IMR-90 (cell line): ENCODE measurements at regions not wholly inside any gene's neighbourhood (a gene's known extent, or its start where the extent isn't known, plus 50 kb on each side); places are given as distances from the start of the nearest gene placed in this dataset.

Source experiments
- ATAC-seq: fragments of 200-7000 bp; cut with Tn5 transposase; 2 replicates; pipeline ENCODE4 v1.9.1; 2020; ENCODE audit warnings: low read depth, mild to moderate bottlenecking, moderate library complexity
- BruUV-seq: library from RNA; stranded (reverse); fragments of 400-500 nt; replicated peaks from 2 replicates; lab custom pipeline; 2021; lab: Mats Ljungman, UMichigan
- CTCF ChIA-PET: fragments of 300-600 bp; formaldehyde crosslinking; extraction: SDS; loops from one replicate; lab custom pipeline; 2021; ENCODE audit warnings: antibody characterized with exemption; lab: Yijun Ruan, JAX
- POLR2A ChIA-PET: fragments of 300-600 bp; sonication (Branson Sonifier 250); formaldehyde crosslinking; loops from one replicate; lab custom pipeline; 2022; ENCODE audit warnings: antibody characterized with exemption; ENCODE audit not compliant: unreplicated experiment; lab: Charles Lee
- DNase-seq: peaks from one replicate; pipeline ENCODE4 v3.0.0; 2013
- H2AFZ ChIP-seq: replicated peaks from 2 replicates; pipeline ENCODE3; 2013; ENCODE audit warnings: low read length, mild to moderate bottlenecking; ENCODE audit not compliant: poor library complexity
- H2AK5ac ChIP-seq: 2 replicates; pipeline ENCODE4 v1.6.1; 2013; ENCODE audit warnings: low read depth, low read length, inconsistent platforms
- H2AK9ac ChIP-seq: replicated peaks from 2 replicates; pipeline ENCODE3; 2013; ENCODE audit warnings: mild to moderate bottlenecking, low read depth, low read length, moderate library complexity; ENCODE audit not compliant: poor library complexity
- H2BK120ac ChIP-seq: 2 replicates; pipeline ENCODE4 v1.6.1; 2013; ENCODE audit warnings: low read depth, low read length, inconsistent platforms
- H2BK15ac ChIP-seq: 3 replicates; pipeline ENCODE4 v1.6.1; 2013; ENCODE audit warnings: low read depth, low read length, inconsistent platforms
- H2BK20ac ChIP-seq: 2 replicates; pipeline ENCODE4 v1.6.1; 2013; ENCODE audit warnings: low read depth, mild to moderate bottlenecking, inconsistent platforms, low read length, moderate library complexity
- H2BK5ac ChIP-seq: 2 replicates; pipeline ENCODE4 v1.6.1; 2013; ENCODE audit warnings: mild to moderate bottlenecking, low read depth, low read length, inconsistent platforms; ENCODE audit not compliant: poor library complexity, severe bottlenecking
- H3K14ac ChIP-seq: replicated peaks from 2 replicates; pipeline ENCODE4 v1.6.1; 2013; ENCODE audit warnings: low read depth, low read length, inconsistent platforms
- H3K18ac ChIP-seq: 2 replicates; pipeline ENCODE4 v1.6.1; 2013; ENCODE audit warnings: low read depth, low read length, control low read depth
- H3K23ac ChIP-seq: 2 replicates; pipeline ENCODE4 v1.6.1; 2013; ENCODE audit warnings: low read depth, low read length, inconsistent platforms
- H3K27ac ChIP-seq: 2 replicates; pipeline ENCODE4 v1.5.1; 2013; ENCODE audit warnings: mild to moderate bottlenecking, control low read depth, low read length; ENCODE audit not compliant: insufficient read depth
- H3K27me3 ChIP-seq: 2 replicates; pipeline ENCODE4 v1.6.1; 2013; ENCODE audit warnings: low read length; ENCODE audit not compliant: control insufficient read depth, insufficient read depth
- H3K36me3 ChIP-seq: 2 replicates; pipeline ENCODE4 v1.6.1; 2013; ENCODE audit warnings: low read length, mixed read lengths; ENCODE audit not compliant: control insufficient read depth, insufficient read depth
- H3K4ac ChIP-seq: 2 replicates; pipeline ENCODE4 v1.6.1; 2013; ENCODE audit warnings: low read depth, low read length, inconsistent platforms
- H3K4me1 ChIP-seq: 2 replicates; pipeline ENCODE4 v1.6.1; 2013; ENCODE audit warnings: low read length, mixed read lengths; ENCODE audit not compliant: control insufficient read depth, insufficient read depth
- H3K4me2 ChIP-seq: 2 replicates; pipeline ENCODE4 v1.6.1; 2013; ENCODE audit warnings: low read depth, mild to moderate bottlenecking, control low read depth, low read length, moderate library complexity
- H3K4me3 ChIP-seq: 2 replicates; pipeline ENCODE4 v1.5.1; 2013; ENCODE audit warnings: low read depth, mild to moderate bottlenecking, control low read depth, low read length, moderate library complexity; ENCODE audit not compliant: insufficient read depth
- H3K56ac ChIP-seq: 2 replicates; pipeline ENCODE4 v1.6.1; 2013; ENCODE audit warnings: low read length, inconsistent platforms; ENCODE audit not compliant: insufficient read depth; ENCODE audit errors: extremely low read depth
- H3K79me1 ChIP-seq, 2 experiments: 2 replicates each; pipeline ENCODE4 v1.6.1; 2013; ENCODE audit warnings: low read length in 2 of 2, inconsistent platforms in 1 of 2, low read depth in 1 of 2
- H3K9ac ChIP-seq: 2 replicates; pipeline ENCODE4 v1.6.1; 2013; ENCODE audit warnings: low read depth, low read length, control low read depth
- H3K9me1 ChIP-seq: 2 replicates; pipeline ENCODE4 v1.6.1; 2013; ENCODE audit warnings: low read length, inconsistent platforms; ENCODE audit not compliant: insufficient read depth
- H3K9me3 ChIP-seq: 2 replicates; pipeline ENCODE4 v1.6.1; 2013; ENCODE audit warnings: low read length; ENCODE audit not compliant: control insufficient read depth, insufficient read depth
- H4K20me1 ChIP-seq: 2 replicates; pipeline ENCODE4 v1.6.1; 2013; ENCODE audit warnings: low read length, inconsistent platforms; ENCODE audit not compliant: insufficient read depth
- H4K5ac ChIP-seq: 2 replicates; pipeline ENCODE4 v1.6.1; 2013; ENCODE audit warnings: mild to moderate bottlenecking, low read depth, low read length, control low read depth
- H4K8ac ChIP-seq, 2 experiments: 2 replicates each; pipeline ENCODE4 v1.6.1; 2013; ENCODE audit warnings: low read depth in 2 of 2, low read length in 2 of 2, control low read depth in 1 of 2, inconsistent platforms in 1 of 2
- H4K91ac ChIP-seq: 2 replicates; pipeline ENCODE4 v1.6.1; 2013; ENCODE audit warnings: low read depth, low read length, inconsistent platforms; ENCODE audit not compliant: insufficient read depth
- BHLHE40 ChIP-seq: fragments of 150-350 bp; IDR thresholded peaks from 2 replicates; pipeline ENCODE4 v1.6.1; 2016; ENCODE audit warnings: mild to moderate bottlenecking, low read depth, low read length
- CEBPB ChIP-seq: IDR thresholded peaks from 2 replicates; pipeline ENCODE4 v1.6.1; 2012; ENCODE audit warnings: low read depth, low read length, improper control_type of control experiment
- CTCF ChIP-seq: conservative IDR thresholded peaks from 2 replicates; pipeline ENCODE4 v1.5.1; 2012; ENCODE audit warnings: mild to moderate bottlenecking, low read depth, low read length, improper control_type of control experiment
- ELK1 ChIP-seq: fragments of 150-350 bp; IDR thresholded peaks from 2 replicates; pipeline ENCODE4 v1.6.1; 2016; ENCODE audit warnings: low read depth, mild to moderate bottlenecking, low read length, moderate library complexity, borderline replicate concordance
- FOS ChIP-seq: fragments of 150-350 bp; IDR thresholded peaks from 2 replicates; pipeline ENCODE4 v1.6.1; 2016; ENCODE audit warnings: low read depth, low read length
- MAFK ChIP-seq: IDR thresholded peaks from 2 replicates; pipeline ENCODE4 v1.6.1; 2012; ENCODE audit warnings: low read depth, low read length, improper control_type of control experiment
- MAZ ChIP-seq: IDR thresholded peaks from 2 replicates; pipeline ENCODE4 v1.6.1; 2012; ENCODE audit warnings: low read depth, mild to moderate bottlenecking, low read length, improper control_type of control experiment, moderate library complexity, borderline replicate concordance
- MXI1 ChIP-seq: IDR thresholded peaks from 2 replicates; pipeline ENCODE4 v1.6.1; 2012; ENCODE audit warnings: low read depth, mild to moderate bottlenecking, low read length, moderate library complexity, borderline replicate concordance
- NFE2L2 ChIP-seq: fragments of 150-350 bp; IDR thresholded peaks from 2 replicates; pipeline ENCODE4 v1.6.1; 2016; ENCODE audit warnings: low read depth, mild to moderate bottlenecking, low read length
- POLR2A ChIP-seq: IDR thresholded peaks from 2 replicates; pipeline ENCODE4 v1.6.1; 2012; ENCODE audit warnings: mild to moderate bottlenecking, low read depth, low read length
- RAD21 ChIP-seq: IDR thresholded peaks from 2 replicates; pipeline ENCODE4 v1.6.1; 2012; ENCODE audit warnings: low read length, improper control_type of control experiment
- RCOR1 ChIP-seq: IDR thresholded peaks from 2 replicates; pipeline ENCODE4 v1.6.1; 2012; ENCODE audit warnings: mild to moderate bottlenecking, low read length, improper control_type of control experiment; ENCODE audit not compliant: insufficient replicate concordance
- RFX5 ChIP-seq: IDR thresholded peaks from 2 replicates; pipeline ENCODE4 v1.8.0; 2012; ENCODE audit warnings: low read depth, mild to moderate bottlenecking, low read length, moderate library complexity
- SMC3 ChIP-seq: fragments of 150-350 bp; IDR thresholded peaks from 2 replicates; pipeline ENCODE4 v1.6.1; 2016; ENCODE audit warnings: low read depth, mild to moderate bottlenecking, antibody characterized with exemption, low read length, moderate library complexity
- WGBS, 2 experiments: methylation state at CpG; one replicate each; pipeline versions ENCODE4 v1.1.5 to v1.1.7; 2013; ENCODE audit warnings: missing lambda C conversion rate in 2 of 2; ENCODE audit not compliant: insufficient read length in 1 of 2; ENCODE audit errors: extremely low coverage in 2 of 2; 5-methylcytosine and 5-hydroxymethylcytosine counted together
- dilution Hi-C: fragments of 300-500 bp; cut with HindIII; formaldehyde crosslinking; loops from one replicate; pipeline ENCODE4 v1.14.3; 2018; ENCODE audit warnings: low sequenced_read_pairs; ENCODE audit not compliant: unreplicated experiment
- in situ Hi-C: fragments of 300-500 bp; cut with MboI; formaldehyde crosslinking; loops from 3 replicates; pipeline ENCODE4 v1.14.3; 2019; ENCODE audit warnings: low sequenced_read_pairs, inconsistent platforms, mixed read lengths
- intact Hi-C: fragments of 100-400 bp; cut with micrococcal nuclease; formaldehyde crosslinking; loops from 2 replicates; pipeline ENCODE4 v1.10.0; 2022
- TF ChIP-seq, protein P1 (sequence below): fragments of 150-350 bp; IDR thresholded peaks from 2 replicates; pipeline ENCODE4 v1.6.1; 2017; ENCODE audit warnings: mild to moderate bottlenecking, antibody characterized with exemption, low read length, low read depth

- H2AK5ac ChIP-seq, result no peak overlapping the region
- POLR2A ChIA-PET, result no interaction called here
- H3K9ac ChIP-seq, result no peak overlapping the region
- H3K79me1 ChIP-seq, result no peaks in the 10 kb centered on the region
- H3K14ac ChIP-seq, result no peak overlapping the region
- no peak overlapping the region for H2BK15ac ChIP-seq
- H2AK9ac ChIP-seq, result no peak overlapping the region
- no peaks in the 10 kb centered on the region for H3K36me3 ChIP-seq
- H3K4me2 ChIP-seq, result no peak overlapping the region
- ATAC-seq (no peak), DNase-seq (no peak)
- no peak overlapping the region for H3K4ac ChIP-seq
- in situ Hi-C loops (no loop called here), intact Hi-C loops (no loop called here), dilution Hi-C loops (no loop called here)
- CTCF ChIA-PET, result no interaction called here
- H3K27me3 ChIP-seq, result no peaks in the 10 kb centered on the region
- no peak overlapping the region for H2BK20ac ChIP-seq
- H3K23ac ChIP-seq, result no peak overlapping the region
- no peaks in the 10 kb centered on the region for H4K20me1 ChIP-seq
- no peak overlapping the region for H3K4me3 ChIP-seq
- no peak overlapping the region for H4K91ac ChIP-seq
- H3K27ac ChIP-seq, result no peak overlapping the region
- H3K4me1 ChIP-seq, result peaks cover 3% of the 10 kb centered on the region; the same call in 1 of the 2 replicates
- H4K5ac ChIP-seq, result no peak overlapping the region
- H2AFZ ChIP-seq, result no peak overlapping the region
- no peak overlapping the region for H4K8ac ChIP-seq
- no TSS peak for BruUV-seq
- H3K9me3 ChIP-seq, result no peaks in the 10 kb centered on the region
- no peak overlapping the region for H2BK5ac ChIP-seq
- 58% methylated on average over 2 of the region's 6 CpGs; no CpG with 5 or more reads in 1 of the 2 experiments for WGBS, 2 experiments
- H3K56ac ChIP-seq, result no peak overlapping the region
- H3K9me1 ChIP-seq, result no peaks in the 10 kb centered on the region
- H3K18ac ChIP-seq, result no peak overlapping the region
- no peak overlapping the region for H2BK120ac ChIP-seq
- TF ChIP-seq FOS, result no peak
- no peak for TF ChIP-seq MXI1
- TF ChIP-seq ELK1, result no peak
- no peak for TF ChIP-seq SMC3
- TF ChIP-seq RCOR1, result no peak
- TF ChIP-seq RFX5, result no peak
- no peak for TF ChIP-seq MAZ
- TF ChIP-seq NFE2L2, result no peak
- no peak for TF ChIP-seq POLR2A
- no peak for TF ChIP-seq CTCF
- TF ChIP-seq MAFK, result no peak
- no peak for TF ChIP-seq RAD21
- TF ChIP-seq BHLHE40, result no peak
- TF ChIP-seq CEBPB, result no peak
- TF ChIP-seq, protein P1, sequence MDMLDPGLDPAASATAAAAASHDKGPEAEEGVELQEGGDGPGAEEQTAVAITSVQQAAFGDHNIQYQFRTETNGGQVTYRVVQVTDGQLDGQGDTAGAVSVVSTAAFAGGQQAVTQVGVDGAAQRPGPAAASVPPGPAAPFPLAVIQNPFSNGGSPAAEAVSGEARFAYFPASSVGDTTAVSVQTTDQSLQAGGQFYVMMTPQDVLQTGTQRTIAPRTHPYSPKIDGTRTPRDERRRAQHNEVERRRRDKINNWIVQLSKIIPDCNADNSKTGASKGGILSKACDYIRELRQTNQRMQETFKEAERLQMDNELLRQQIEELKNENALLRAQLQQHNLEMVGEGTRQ, result no peak
Observed at GRCh38 chr5:158058208-158059120, 199.5 kb upstream of the CLINT1 start.
